ENCODE measurements at regions not wholly inside any gene's neighbourhood (a gene's known extent, or its start where the extent isn't known, plus 50 kb on each side); places are given as distances from the start of the nearest gene placed in this dataset.

- TF ChIP-seq TAF1 (IDR thresholded peaks at IDR 0.05; ENCODE audit: borderline replicate concordance, insufficient read depth, low read length) (no peak), FOXP2 (optimal IDR thresholded peaks at IDR 0.05; ENCODE audit: borderline replicate concordance, extremely low read depth, extremely low read length, insufficient read depth) (no peak), REST (IDR thresholded peaks at IDR 0.05; ENCODE audit: insufficient read depth in 1 of 2, low read depth in 2 of 2, low read length in 2 of 2) (no peak), POLR2AphosphoS5 (IDR thresholded peaks at IDR 0.05; ENCODE audit: low read depth, low read length) (no peak), SIN3A (IDR thresholded peaks at IDR 0.05; ENCODE audit: borderline replicate concordance, insufficient read depth, low read length) (no peak)
Observed at GRCh38 chr2:72078773-72079172, 68.9 kb downstream of the CYP26B1 start.

DNA sequence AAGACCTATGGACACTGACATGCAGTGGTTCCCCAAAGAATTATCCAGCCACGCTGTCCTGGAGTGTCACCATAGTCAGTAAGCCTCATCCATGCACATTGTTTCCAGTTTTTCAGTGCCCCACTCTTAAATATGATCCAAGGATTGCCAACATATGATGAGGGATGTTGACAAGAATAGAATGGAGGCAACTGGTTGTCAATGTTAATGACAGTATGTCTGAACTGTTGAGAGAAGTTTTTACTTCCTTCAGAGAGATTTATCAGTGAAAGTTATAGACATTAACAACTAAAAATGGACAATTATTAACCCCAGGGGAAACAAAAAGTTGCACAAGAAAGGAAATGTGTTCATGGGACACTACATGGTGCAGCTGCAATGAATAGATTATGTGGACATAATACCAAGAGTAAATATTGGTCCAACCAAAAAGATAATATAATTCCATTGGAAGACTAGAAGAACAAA lies 69.9 kb downstream of the CYP26B1 start:
- TF ChIP-seq TAF1 (IDR thresholded peaks at IDR 0.05; ENCODE audit: borderline replicate concordance, insufficient read depth, low read length) (no peak), POLR2AphosphoS5 (IDR thresholded peaks at IDR 0.05; ENCODE audit: low read depth, low read length) (no peak), REST (IDR thresholded peaks at IDR 0.05; ENCODE audit: insufficient read depth in 1 of 2, low read depth in 2 of 2, low read length in 2 of 2) (no peak), SIN3A (IDR thresholded peaks at IDR 0.05; ENCODE audit: borderline replicate concordance, insufficient read depth, low read length) (no peak), FOXP2 (optimal IDR thresholded peaks at IDR 0.05; ENCODE audit: borderline replicate concordance, extremely low read depth, extremely low read length, insufficient read depth) (no peak)

DNA sequence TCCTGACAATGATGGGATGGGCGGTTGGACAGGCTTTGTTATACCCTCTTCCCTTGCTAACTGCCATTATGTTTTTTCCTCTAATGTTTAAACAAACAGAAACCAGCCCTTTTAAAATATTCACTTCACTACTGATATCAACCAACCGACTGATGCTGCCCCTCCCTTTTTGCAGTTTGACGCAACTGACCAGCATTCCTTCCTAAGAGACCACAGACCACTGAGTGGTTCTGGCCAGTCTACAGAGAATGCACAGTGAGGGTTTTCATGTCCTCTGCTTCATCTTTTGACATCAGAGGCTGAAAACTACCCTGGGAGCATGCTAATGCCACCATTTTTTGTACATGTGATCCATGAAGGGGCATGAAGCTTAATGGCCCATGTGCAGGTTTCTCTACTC lies 85.3 kb downstream of the CYP26B1 start:
- TF ChIP-seq REST (IDR thresholded peaks at IDR 0.05; ENCODE audit: insufficient read depth in 1 of 2, low read depth in 2 of 2, low read length in 2 of 2), result no peak
- no peak for TF ChIP-seq SIN3A (IDR thresholded peaks at IDR 0.05; ENCODE audit: borderline replicate concordance, insufficient read depth, low read length)
- no peak for TF ChIP-seq TAF1 (IDR thresholded peaks at IDR 0.05; ENCODE audit: borderline replicate concordance, insufficient read depth, low read length)
- TF ChIP-seq POLR2AphosphoS5 (IDR thresholded peaks at IDR 0.05; ENCODE audit: low read depth, low read length), result no peak
- no peak for TF ChIP-seq FOXP2 (optimal IDR thresholded peaks at IDR 0.05; ENCODE audit: borderline replicate concordance, extremely low read depth, extremely low read length, insufficient read depth)

GRCh38 chr2:72057308-72057707 lies 90.4 kb downstream of the CYP26B1 start:
- no peak for TF ChIP-seq FOXP2 (optimal IDR thresholded peaks at IDR 0.05; ENCODE audit: borderline replicate concordance, extremely low read depth, extremely low read length, insufficient read depth)
- TF ChIP-seq SIN3A (IDR thresholded peaks at IDR 0.05; ENCODE audit: borderline replicate concordance, insufficient read depth, low read length), result no peak
- no peak for TF ChIP-seq REST (IDR thresholded peaks at IDR 0.05; ENCODE audit: insufficient read depth in 1 of 2, low read depth in 2 of 2, low read length in 2 of 2)
- TF ChIP-seq POLR2AphosphoS5 (IDR thresholded peaks at IDR 0.05; ENCODE audit: low read depth, low read length), result no peak
- no peak for TF ChIP-seq TAF1 (IDR thresholded peaks at IDR 0.05; ENCODE audit: borderline replicate concordance, insufficient read depth, low read length)
